SK-N-MC (cell line): ENCODE measurements at regions not wholly inside any gene's neighbourhood (a gene's known extent, or its start where the extent isn't known, plus 50 kb on each side); places are given as distances from the start of the nearest gene placed in this dataset.

ENCODE experiments used
- EZH2 ChIP-seq: fragments of 200-600 bp; sonication (generic); IDR thresholded peaks from one replicate; pipeline ENCODE4 v1.6.1; 2017; ENCODE audit warnings: antibody characterized with exemption
- POLR2AphosphoS5 ChIP-seq: IDR thresholded peaks from 2 replicates; pipeline ENCODE4 v1.6.1; 2012; ENCODE audit warnings: mild to moderate bottlenecking, low read depth, low read length, borderline replicate concordance

DNA sequence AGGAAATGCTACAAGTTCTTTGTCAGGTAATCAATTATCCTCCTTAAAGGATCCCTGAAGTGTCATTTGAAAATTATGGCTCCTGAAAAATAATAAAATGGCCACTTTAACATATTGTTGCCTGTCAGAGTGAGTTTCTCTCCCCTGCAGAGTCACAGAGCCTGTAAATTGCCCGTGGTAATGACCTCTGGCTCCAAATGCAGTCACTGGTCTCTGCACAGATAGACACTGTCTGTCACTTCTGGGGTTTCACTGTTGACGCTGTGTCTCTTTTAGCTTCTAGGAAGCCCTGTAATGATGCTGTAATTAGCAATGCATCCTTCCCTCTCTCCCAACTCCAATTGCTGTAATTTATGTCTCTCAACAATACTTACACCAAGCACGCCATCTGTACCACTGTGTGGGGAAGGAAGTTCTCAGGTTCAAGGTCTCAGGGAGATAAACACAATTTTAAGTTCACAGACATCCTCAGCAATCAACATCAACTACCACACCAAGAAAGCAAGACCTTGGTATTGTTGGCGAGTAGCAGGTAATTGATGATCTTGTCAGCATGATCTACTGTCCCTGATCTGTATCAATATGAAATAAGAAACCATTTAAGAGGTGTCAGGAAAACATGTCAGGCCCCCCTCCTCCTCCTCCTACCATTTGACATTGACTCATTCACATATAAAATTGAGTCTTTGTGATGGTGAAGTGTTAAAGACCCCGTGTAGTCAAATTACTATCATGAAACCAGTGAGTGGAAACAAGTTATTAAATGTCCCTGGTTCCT, 91.2 kb upstream of the SULF2 start:
- no peak for TF ChIP-seq POLR2AphosphoS5
- TF ChIP-seq EZH2: no peak
